IPS-11a (cell line): ENCODE measurements at regions not wholly inside any gene's neighbourhood (a gene's known extent, or its start where the extent isn't known, plus 50 kb on each side); places are given as distances from the start of the nearest gene placed in this dataset.

Experiments
- H3K4me3 ChIP-seq: one replicate; pipeline ENCODE4 v1.5.1; 2013; ENCODE audit warnings: low read depth, low read length, control low read depth

DNA sequence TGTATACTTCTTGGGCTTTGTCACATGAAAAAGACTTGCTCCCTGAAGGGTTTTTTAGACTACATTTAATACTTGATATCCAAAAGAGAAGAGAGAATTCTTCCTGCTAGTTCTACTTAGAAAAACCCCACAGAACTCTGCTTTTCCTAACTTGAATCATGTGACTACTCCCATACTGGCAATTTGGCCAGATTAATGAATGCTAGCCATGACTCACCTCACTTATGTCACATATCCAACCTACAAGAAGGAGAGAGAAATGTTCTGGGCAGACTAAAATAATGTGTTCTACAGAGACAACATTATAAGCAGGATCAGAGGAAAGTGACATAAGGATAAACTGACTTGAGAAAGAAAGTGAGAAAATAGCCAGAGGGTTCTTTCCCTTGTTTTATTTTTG is 249.3 kb upstream of the GULP1 start:
- no peak overlapping the region for H3K4me3 ChIP-seq

DNA sequence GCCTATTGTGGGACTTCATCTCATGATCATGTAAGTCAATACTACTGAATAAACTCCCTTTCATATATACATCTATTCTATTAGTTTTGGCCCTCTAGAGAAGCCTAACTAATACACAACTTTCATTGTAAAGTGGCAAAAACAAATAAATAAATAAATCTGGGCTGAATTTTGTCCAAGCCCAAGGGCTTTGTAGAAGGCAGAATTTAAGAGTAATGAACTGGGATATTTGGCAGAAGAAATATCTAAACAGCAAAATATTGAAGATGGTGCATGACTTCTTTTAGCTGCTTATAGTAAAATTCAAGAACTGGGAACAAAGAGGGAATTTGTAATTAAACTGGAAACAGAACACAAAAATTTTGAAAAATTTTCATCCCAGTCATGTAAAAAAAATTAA is 246.7 kb upstream of the GULP1 start:
- H3K4me3 ChIP-seq, result no peak overlapping the region

DNA sequence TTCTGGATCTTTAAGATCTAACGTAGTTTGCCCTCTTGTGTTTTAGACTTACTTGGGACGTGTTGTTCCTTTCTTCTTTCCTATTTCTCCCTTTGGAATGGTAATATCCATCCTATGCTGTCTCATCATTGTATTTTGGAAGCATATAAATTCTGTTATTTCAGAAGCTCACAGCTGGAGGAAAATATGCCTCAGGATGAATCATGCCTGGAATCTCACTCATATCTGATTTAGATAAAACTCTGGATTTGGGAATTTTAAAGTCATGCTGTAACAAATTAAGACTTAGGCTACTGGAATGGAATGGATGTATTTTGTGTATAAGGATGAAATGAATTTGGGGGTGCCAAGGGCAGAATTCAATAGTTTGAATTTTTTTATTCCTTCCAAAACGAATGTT is 245.2 kb upstream of the GULP1 start:
- no peak overlapping the region for H3K4me3 ChIP-seq

DNA sequence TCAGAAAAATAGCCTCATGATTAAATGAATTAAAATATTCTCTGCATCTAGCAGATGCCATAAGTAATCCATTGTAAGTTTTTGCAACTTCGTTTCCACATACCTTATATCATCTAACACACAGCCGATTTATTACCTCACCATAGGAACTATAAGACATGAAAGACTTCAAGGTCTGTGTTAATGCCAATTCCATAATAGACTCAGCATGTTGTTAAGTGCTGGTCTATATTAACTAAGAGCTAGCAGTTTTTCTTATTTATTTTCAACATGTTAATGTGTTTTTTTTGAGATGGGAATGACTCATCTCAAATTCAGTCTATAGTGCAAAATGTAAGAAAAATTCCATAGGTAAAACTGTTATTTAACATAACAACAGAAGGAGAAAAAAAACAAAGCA is 243.9 kb upstream of the GULP1 start:
- H3K4me3 ChIP-seq, result no peak overlapping the region

DNA sequence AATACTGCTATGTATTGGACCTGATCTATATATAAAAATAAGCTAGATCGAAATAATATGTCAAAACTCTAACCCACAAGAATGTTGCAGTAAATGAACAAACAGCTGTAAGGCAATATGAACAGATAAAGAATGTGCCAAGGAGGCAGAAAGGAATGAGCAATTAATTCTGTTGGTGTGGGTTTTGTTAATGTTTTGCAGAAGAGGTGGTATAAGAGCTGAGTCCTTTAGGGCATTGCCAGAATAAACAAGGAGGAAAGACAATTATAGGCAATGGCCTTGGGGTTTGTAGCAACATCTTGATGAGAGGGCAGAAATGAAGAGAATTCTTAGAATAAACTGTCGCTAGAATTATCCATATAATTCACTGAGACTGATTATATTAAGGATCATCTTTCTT is 240.9 kb upstream of the GULP1 start:
- H3K4me3 ChIP-seq, result no peak overlapping the region

DNA sequence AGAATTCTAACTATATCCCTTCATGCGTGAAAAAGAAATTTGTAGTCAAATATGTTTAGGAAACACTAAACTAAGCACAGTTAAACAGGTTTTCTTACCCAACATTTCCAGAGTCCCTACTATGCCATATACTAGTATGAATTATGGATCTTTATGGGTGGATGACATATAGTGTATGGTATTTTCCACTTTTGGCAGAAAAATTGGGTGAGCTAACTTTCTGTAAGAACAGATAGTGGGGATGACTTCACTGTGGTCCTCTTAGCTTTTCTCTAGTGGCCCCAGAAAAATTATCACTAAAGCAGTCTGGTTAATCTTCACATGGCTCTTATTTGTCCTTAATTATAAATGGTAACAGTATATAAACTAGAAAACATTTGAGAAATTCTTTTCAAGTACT is 240.0 kb upstream of the GULP1 start:
- no peak overlapping the region for H3K4me3 ChIP-seq

DNA sequence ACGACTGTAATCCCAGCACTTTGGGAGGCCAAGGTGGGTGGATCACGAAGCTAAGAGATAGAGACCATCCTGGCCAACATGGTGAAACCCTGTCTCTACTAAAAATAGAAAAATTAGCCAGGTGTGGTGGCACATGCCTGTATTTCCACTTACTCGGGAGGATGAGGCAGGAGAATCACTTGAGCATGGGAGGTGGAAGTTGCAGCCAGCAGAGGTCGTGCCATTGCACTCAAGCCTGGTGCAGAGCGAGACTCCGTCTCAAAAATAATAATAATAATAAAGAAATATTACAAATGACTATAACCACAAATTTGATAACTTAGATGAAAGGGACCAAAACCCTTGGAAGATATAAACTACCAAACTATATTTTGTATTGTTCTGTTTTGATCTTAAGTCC is 226.3 kb upstream of the GULP1 start:
- H3K4me3 ChIP-seq, result no peak overlapping the region

DNA sequence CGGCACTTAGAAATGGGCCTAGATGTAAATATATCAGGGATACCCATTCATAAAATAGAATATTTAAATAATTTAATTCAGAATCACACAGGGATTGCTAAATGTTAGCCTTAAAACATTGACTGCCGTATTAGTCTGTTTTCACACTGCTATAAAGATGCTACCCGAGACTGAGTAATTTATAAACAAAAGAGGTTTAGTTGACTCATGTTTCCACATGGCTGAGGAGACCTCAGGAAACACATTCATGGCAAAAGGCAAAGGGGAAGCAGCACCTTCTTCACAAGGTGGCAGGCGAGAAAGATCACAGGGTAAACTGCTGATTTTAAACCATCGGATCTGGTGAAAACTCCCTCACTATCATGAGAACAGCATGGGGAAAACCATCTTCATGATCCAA is 223.6 kb upstream of the GULP1 start:
- no peak overlapping the region for H3K4me3 ChIP-seq

DNA sequence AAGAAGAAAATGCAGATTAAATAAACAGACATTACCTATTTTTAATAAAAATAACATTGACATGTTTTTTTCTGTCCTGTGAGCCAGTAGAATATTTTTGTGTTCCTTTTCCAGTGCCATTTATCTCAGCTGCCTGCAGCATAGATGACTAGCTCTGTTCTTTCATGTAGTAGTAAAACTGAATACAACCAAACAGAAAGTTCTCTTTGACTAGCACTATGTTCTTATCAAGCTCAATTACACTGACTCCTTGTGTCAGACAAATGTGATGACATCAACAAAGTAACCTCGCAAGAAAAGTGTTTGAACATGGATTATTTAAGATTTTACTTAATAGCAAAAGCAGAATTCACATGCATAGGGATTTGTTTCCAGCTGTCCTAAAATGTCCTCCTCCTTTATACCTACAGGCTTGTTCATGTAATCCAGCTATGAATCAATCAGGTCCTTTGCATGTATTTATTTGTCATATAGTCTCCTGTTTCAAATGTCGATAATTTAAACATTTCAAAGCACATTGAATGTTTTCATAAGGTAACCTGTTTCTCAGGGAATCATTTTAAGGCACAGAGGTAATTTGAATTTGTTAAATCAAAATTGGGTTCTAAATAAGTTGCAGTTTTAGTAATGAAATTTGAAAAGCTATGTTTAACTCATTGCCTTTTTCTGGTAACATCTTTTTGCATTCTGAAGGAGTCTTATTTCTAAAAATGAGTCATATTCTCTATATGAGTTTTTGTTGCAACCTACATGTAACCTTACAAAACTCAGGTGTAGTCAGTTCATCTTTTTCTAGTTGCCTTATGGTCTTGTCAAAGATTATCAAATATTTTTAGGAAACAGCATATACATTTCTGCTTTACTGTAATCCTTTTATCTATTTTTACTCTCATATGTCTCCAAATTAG is 215.3 kb upstream of the GULP1 start:
- no peak overlapping the region for H3K4me3 ChIP-seq

DNA sequence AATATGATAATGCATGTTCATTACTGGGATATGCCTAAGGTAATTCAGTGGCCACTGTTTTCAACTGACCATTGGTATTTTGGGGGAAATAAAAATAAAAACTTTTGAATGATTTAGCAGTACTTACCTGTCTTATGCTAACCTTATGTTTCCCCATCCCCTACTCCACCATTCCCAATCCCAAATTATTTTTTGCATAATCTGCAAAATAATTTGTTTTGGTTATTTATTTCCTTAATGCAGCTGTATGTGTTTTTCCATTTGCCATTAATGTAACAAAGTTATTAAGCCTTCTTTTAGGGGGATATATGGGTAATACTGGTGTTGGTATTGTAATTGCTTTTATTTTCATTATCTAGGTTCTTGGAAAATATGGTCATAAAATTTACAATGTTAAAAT is 213.9 kb upstream of the GULP1 start:
- no peak overlapping the region for H3K4me3 ChIP-seq

DNA sequence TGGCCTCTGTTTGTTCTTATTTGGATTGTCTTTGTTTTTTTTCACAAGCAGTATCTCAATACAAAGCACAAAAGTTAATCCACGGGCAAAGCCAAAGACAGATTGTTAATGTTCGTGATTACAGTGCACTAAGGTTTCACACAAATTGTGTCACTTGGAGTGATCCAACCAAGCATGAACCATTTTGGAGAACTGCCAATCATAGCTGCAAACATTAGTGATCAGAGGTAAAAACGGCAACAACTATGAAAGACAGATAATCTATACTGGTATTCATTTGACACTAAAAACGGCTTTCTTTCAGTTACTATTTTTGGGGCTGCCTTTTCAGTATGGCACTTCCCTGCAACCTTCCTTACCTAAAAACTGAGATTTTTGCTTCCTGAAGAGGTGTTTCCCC is 213.1 kb upstream of the GULP1 start:
- no peak overlapping the region for H3K4me3 ChIP-seq

DNA sequence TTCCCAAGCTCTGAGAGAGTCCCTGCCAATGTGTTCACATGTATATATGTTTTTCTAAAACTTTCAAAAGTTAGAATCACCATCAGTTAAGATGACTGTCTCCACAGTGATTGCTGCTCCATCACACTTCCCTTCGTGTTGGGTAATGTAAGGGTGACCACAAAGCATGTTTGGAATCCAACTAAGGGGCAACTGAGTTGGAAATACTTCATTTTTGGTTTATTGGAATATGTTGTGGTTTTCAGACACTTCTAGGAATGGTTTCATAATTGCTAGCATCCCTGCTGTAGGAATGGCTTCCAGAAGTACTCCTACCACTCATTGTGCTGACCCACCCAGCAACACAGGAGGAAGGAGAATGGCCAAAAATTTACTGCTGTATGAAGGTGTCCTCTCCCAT is 212.5 kb upstream of the GULP1 start:
- no peak overlapping the region for H3K4me3 ChIP-seq

DNA sequence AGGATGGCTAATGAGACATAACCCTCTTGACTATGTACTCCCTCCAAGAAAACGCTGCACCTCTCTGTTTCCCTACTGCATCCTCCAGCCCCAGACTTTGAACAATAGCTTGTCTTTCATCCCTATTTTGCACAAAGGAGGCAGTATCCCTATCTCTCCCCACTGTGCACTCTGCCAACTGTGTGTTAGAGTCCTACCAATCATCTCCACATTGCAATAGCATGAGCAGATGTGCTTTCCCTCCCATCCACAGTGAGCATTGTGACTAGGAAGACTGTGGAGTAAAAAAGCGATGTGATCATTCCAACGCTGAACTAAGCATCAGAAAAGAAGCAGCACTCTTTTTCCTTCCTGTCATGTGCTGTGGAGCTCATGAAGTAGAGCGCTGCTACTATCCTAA is 206.3 kb upstream of the GULP1 start:
- no peak overlapping the region for H3K4me3 ChIP-seq

DNA sequence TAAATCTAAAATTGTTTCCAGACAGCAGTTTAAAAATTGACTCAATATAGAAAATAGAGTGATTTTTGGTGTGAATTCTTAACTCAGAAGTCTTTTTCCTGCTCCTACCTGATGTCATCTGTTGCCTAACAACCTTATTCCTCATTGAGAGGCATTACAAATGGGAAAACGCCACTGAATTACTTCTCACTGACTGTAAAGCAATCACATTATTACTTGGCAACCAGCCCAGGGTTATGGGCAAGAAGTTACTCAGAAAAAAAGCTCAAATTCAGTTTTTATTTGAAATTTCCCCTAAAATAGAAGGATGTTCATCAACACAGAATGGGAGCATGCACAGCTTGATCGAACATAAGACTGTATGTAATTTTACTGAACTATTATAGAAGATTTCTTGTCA is 201.8 kb upstream of the GULP1 start:
- H3K4me3 ChIP-seq, result no peak overlapping the region

DNA sequence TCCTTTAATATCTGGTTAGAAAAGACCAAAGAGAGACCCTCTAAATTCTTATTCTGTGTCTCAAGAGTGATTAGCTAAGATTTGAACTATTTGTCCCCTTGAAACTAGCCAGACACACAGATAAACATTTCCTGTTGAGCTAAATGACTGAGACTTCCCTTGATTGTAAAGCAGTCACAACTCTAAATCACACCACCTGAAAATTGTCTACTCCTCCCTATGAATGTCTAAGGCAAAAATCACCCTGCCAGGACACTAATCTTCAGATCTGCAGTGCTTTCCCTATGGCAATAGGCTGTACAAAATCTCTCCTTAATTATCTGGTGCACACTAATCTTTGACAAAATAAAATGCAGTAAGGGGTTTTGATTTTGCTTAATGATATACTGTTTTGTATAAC is 200.5 kb upstream of the GULP1 start:
- H3K4me3 ChIP-seq, result no peak overlapping the region

DNA sequence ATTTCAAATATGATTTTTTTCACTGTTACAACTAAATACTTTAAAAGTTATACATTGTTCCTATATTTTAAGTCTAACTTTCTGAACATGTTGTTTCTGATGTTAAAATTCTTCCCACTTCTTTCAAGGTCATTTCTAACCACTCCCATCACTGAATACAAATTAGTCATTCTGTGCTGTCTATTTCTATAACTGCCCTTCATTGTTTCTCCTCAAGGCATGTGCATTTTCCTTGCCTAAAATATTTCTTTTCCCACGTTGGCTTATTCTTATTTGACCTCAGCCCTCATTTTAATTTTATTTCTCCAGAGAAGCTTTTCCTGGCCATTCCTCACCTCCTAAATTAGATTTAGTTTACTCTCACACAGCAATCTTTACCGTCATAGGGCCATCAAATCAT is 198.9 kb upstream of the GULP1 start:
- no peak overlapping the region for H3K4me3 ChIP-seq

DNA sequence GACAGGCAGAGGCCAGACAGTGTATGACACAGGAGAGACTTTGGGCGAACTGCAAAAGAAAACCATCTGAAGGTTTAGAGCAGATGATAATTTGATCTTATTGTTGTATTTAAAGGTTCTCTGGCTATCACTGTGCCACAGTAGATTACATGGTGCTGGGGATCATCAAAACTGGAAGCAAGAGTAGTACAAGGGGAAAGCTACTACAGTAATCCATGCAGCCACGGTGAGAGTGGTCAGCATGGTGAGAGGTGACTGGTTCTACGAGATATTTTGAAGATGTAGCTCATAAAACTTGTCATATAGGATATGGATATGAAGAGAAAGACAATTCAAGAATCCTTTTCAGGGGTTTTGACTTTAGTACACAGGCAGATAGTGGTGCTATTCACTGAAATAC is 194.8 kb upstream of the GULP1 start:
- no peak overlapping the region for H3K4me3 ChIP-seq

DNA sequence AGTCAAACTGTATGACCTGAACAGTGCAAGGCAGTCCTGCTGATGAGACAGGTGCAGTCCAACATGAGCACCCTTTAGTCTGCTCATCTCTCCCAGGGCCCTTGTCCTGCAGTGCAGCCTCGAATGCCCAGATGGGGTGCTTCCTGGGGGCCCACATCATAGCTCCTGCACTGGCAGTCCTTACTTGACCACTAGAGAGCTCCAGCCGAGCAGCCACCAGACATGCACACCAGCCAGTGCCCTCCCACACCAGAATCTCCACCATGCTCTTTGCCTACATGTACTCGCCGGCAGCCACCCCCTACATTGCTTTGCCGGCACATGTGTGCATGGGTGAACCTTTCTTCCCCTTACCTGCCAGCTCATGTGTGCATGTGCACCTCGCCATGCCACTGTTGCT is 188.8 kb upstream of the GULP1 start:
- H3K4me3 ChIP-seq, result no peak overlapping the region

DNA sequence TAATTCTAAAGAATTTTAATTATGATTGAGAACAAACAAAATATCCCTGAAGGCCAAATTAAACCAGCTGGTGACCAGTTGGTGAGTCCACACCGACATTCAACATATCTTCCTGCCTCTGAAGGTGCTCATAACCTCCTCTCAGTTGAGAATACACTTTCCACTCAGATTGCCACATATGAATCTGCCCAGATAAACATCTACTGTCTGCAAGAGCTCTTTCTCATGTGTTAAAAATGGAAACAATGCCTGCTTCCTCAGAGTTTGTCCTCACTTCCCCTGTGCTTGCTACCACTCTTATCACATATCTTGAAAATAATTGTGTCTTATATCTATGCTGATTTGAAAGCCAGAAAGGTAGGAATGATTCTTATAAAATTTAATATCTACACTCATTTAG is 177.7 kb upstream of the GULP1 start:
- H3K4me3 ChIP-seq, result no peak overlapping the region

DNA sequence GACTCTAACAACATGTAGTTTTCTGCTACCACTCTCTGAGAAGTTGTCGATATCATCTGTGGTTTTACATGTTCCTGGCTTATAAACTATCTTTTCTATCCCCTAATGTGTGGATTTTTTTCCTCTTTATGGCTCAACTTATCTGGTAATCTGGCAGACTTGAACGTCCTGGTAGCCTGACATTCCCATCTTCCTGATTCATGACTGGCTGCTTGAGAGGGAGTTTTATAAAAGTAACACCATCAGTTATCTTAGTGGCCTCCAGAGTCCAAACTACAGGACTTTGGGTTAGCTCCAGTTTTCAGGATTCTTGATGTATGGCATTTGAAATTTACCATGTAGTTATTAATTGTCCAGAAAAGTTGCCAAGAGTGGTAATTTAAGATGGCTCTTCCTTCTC is 174.0 kb upstream of the GULP1 start:
- H3K4me3 ChIP-seq, result no peak overlapping the region

DNA sequence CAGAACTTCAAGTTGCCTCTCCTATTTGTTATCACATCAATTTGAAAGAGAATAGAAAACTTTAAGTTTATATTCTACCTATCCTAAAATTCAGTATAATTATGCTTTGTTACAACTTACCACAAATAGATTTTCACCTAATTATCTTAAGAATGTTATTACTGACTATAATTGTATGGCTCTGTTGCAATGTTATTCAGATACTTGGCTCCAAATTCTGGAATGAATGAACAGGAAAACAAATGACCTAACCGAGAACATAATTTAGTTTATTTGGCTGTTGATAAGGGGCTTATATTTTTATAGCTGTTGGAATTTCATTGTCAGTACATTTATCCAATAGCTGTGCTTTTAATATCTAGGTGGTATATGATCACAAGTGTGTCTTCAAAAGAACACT is 173.2 kb upstream of the GULP1 start:
- H3K4me3 ChIP-seq, result no peak overlapping the region

DNA sequence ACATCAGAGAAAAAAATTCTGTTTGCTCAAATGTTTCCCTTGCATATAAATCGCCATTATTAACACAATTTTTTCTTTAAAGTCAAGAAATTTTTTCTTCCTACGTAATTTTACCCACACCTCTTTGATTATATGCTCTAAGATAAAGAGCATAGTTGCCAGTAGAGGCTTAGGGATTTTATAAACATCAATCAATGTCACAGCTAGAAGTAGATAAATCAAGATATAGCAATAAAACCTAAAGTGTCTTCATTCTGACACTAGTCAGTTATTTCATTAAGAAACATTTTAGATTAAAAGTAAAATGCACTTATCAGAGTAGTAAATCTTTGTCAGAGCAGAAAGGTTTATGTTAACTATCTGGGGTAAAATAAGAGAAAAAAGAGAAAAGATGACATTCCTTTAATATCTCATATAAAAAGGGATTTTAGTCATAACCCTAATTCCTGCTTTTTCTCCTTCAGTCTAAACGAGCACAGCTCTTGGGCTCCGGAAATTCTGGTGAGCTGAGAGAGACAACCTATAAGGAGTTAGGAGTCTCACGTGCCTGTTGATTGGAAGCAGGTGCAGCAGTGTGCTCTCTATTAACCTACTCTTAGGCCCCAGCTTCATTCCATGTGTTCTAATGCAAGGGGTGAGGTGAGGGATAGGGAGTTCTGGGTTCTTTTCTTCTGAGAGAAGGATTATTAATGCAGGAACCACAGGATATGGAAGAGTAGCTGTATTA is 172.4 kb upstream of the GULP1 start:
- no peak overlapping the region for H3K4me3 ChIP-seq

DNA sequence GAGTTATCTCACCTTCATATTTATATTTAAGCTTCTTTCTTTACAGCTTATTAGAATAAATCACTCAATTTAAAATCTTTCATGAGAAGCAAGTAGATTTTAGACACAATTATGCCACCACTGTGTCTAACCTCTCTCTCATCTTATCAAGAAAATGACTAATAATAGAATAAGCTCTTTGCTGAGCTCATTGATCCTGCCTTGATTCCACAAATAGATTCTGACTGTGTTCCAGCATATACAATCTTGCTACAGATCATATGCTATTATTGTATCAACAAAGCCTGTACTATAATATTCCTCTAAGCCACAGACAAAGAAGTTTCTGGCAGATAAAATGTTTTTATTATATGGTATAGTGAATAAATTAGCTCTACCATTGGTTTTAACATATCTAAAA is 168.7 kb upstream of the GULP1 start:
- no peak overlapping the region for H3K4me3 ChIP-seq
